Keratinocyte (primary cell): ENCODE measurements at regions not wholly inside any gene's neighbourhood (a gene's known extent, or its start where the extent isn't known, plus 50 kb on each side); places are given as distances from the start of the nearest gene placed in this dataset.

Experiments used
- CTCF ChIP-seq, 3 experiments: IDR thresholded peaks in 1 of 3; conservative IDR thresholded peaks in 1 of 3; optimal IDR thresholded peaks in 1 of 3; 2 replicates in 2 of 3; 3 replicates in 1 of 3; pipeline versions ENCODE3 to v1.5.1; 2011; ENCODE audit warnings: low read length in 3 of 3, mild to moderate bottlenecking in 3 of 3, moderate library complexity in 2 of 3, control low read depth in 1 of 3, inconsistent platforms in 1 of 3; ENCODE audit not compliant: insufficient read depth in 2 of 3; ENCODE audit errors: extremely low read depth in 1 of 3
- EZH2 ChIP-seq: IDR thresholded peaks from one replicate; pipeline ENCODE4 v1.6.1; 2012; ENCODE audit warnings: inconsistent platforms, mild to moderate bottlenecking, low read length, moderate library complexity

- TF ChIP-seq CTCF (optimal IDR thresholded peaks at IDR 0.05 in 1 of 3, IDR thresholded peaks at IDR 0.05 in 1 of 3, conservative IDR thresholded peaks at IDR 0.05 in 1 of 3; ENCODE audit: extremely low read depth in 1 of 3, insufficient read depth in 2 of 3, low read length in 3 of 3) (peak in 2 of 3 experiments; percentile 8 to 33), EZH2 (no peak)
These were observed 133.4 kb downstream of the CUL2 start for GRCh38 chr10:34956756-34957155.
